HK-2 (cell line): ENCODE measurements at regions not wholly inside any gene's neighbourhood (a gene's known extent, or its start where the extent isn't known, plus 50 kb on each side); places are given as distances from the start of the nearest gene placed in this dataset.
"Not testable (repeated sequence)": the region's sequence is repeated elsewhere in the genome, so short reads cannot be mapped to it uniquely, and the experiment has no call there.

Experiments used
- DNase-seq: peaks from one replicate; pipeline ENCODE4 v3.0.0-alpha.2; 2018; ENCODE audit not compliant: unreplicated experiment

DNA sequence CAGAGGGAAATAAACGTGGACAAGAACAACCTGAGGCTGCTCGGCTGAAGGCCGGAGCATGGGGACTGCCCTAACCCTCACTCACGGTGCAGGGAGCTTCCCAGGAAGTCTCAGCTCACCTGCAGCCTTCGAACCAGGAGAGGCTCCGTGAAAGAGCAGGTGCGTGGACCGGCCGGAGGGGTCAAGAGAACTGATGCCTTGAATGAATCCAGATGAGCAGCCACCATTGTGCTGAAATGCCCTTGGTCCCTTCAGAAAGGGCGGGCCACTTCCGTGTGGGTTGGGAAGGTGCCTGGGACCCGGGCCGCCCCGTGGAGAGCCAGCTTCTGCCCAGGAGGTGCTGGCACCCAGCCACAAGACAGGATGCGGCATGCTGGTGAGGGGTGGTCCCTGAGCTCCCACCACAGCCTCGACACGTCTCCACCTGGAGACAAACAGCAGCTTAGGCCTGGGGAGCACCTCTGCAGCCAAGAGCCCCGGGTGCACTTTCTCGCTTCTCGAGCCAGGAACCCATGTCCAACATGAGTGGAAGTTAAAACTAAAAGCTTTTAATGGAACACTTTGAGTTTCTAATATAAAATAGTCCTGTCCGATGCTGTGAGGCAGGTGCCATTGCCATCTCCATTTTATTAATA is 83.5 kb downstream of the TTLL2 start:
- no peak for DNase-seq

DNA sequence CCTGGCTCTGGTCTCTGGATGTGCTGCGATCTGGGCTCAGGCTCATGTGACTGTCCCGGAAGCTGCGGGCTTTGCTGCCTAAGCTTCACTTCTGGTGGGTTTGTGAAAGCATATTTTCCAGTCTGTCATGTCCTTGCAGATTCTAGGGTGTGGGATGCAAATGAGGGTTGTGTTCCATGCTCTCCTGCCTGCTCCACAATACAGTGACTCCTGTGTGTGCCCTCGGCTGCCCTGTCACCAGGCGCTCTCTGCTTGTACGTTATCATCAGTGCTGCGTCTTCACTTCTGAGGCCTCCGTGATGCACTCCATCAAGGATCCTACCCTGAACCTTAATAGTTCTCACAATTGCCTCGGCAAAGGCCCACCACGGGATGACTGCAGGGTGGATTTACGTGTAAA is 84.2 kb downstream of the TTLL2 start:
- DNase-seq: no peak

DNA sequence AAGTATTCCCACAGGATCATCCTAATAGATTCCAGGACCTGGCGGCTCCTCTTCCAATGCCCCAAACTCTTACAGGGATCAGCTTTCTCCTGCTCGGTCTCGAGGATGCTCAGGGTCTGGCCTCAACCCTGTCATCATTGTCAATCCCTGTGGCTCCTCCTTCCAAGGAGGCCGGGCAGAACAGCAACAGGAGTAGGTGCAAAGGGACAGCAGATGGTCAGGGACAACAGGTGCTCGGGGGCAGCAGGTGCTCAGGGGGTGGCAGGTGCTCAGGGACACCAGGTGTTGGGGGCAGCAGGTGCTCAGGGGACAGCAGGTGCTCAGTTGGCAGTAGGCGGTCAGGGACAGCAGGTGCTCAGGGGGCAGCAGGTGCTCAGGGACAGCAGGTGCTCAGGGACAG is 84.8 kb downstream of the TTLL2 start:
- no peak for DNase-seq

DNA sequence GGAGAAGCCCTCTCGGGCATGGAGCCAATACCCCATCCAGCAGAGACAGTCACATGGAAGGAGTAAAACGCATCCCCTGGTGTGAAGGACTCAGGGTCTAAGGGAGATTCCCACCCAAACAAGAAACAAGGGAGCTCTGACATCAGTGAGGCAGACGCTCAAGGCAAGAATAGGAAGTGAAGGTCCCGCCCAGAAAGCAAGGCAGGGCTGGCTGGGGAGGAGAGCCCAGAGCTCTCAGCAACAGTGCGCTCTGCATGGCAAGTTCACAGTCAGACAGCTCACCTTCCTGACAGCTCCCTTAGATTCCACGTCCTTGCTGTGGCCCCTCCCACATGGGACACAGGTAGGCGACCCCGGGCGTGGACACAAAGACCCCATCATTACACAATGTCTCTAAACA is 85.6 kb downstream of the TTLL2 start:
- no peak for DNase-seq

DNA sequence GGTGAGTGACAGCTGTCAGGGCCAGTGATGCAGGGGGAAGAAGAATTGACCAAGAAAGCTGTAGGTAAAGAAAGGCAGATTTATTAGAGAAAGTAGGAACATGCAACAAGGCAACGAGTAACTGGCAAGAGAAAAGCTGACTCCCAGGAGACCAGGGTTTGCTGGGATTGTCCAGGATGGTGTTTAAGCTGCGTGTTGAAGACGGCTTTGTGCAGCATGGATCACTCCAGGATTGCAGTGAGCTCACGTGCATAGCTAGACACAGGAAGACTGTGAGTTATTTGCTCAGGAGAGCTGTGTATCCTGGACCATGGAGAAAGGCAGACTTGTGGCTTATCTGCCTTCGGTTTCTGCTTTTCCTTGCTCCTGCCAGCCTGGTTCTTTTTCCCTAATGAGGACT is 87.6 kb downstream of the TTLL2 start:
- DNase-seq: no peak

DNA sequence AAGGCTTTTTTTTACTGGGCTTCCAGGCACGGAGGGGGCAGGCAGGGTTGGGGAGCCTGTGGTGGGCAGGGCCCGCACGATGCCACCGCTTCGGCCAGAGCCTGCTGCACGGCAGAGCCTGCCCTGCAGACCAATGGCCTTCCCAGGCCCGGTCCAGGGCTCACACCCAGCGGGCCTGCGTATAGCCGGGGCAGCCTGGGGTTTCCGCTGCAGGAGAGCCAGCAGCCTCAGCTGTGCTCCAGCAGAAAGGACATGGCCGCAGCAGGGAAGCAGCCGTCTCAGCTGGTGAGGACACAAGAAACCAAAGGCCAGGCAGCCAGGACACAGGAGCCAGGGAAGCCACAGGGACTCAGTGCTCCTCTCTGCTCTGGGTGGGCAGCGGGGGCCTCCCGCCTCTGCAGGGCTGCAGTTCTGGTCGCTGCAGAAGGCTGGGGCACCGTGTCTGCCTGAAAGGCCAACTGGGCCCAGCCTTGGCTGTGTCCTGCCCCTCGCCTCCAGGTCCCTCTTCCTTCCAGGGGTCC is 90.6 kb downstream of the TTLL2 start:
- DNase-seq: no peak

DNA sequence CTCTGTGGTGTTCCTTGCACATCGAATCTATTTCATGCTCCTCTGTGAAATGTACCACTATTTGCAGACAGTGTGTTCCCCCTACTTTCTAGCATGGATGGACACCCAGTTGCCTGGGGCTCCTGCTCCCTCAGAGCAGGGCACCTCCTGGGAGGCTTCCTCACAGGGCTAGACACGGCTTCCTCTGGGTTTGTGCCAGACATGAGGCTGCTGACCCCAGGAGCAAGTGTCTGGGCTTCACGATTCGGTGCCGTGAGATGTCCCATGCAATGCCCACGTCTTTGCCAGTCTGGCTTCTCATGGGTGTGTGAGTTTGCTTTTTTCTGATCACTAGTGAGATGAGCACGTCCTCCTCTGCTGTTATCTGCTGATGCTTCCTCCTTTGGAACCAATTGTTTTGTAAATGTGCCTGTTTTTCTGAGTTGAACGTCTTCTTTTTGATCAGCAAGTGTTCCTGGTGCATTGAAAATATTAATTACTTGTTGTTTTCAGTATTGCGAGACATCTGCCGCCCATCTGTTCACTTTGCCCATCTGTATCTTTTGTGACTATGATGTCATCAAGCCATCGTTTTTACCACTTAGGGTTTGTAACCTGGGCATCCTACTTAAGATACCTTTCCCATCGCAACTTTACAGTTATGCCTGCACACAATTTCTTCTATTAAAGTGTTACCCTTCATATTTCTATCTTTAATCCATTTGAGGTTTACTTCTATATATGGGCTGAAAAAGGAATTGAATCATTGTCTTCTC is 92.0 kb downstream of the TTLL2 start:
- DNase-seq: no peak

DNA sequence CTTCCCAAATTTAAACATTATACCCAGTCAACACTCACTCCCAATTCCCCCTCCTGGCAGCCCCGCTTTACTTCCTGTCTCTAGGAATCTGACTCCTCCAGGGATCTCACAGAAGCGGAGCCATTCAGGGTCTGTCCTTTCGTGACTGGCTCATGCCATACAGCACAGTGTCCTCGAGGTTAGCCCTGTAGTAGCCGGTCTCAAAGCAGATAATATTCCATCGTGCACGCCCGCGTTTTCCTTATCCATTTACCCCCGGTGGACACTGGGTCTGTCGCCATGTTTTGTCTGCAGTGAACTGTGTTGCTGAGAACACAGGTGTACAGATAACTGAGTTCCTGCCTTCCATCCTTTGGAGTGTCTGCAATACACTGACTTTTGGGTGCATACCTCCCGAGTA is 95.3 kb downstream of the TTLL2 start:
- no peak for DNase-seq

DNA sequence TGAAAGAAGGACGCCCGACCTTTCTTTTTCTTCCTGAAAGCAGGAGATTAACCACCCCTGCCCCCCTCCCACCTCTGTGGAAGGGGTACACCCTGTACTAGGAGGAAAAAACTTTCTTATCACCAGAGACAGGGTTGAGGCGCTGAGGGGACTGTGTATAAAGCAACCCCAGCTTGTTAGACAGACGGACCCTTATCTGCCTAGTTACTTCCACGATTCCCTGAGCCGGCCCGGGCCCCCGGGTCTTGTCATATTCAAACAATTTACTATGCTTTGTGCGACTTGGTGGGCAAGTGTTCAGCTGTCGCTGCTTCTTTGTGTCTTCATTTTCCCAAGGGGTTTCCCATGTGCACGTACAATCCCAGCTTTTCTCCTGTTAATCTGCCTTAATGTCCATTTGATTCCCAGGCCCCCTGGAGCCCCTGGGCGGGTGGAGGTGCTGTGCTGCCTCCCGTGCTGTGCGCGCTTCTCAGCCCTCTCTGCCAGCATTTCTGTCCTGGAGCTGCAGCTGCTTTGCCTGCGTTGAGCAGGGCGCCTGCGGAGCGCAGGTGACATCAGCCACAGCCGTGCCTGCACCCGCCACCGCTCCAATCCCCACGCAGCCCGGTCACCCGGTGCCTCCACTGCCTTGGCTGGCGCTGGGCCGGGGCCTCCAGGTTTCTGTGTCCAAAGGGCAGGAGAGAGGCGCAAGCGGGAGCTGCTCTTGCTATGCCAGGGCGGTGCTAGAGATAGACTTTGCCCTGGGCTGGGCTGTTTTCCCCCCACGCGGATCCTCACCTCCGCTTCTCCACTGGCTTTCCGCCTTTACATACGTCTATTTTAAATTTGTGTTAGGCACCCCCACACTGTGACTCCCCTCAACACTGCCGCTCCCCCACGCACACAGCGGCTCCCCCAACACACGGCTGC is 96.2 kb downstream of the TTLL2 start:
- DNase-seq: no peak

DNA sequence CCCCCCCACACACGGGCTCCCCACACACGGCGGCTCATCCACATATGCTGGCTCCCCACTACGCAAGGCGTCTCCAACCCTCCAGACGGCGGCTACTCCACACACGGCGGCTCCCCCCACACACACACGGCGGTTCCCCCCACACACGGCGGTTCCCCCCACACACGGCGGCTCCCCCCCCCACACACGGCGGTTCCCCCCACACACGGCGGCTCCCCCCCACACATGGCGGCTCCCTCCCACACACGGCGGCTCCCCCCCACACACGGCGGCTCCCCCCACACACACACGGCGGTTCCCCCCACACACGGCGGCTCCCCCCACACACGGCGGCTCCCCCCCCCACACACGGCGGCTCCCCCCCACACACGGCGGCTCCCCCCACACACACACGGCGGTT is 97.1 kb downstream of the TTLL2 start:
- not testable (repeated sequence) for DNase-seq

DNA sequence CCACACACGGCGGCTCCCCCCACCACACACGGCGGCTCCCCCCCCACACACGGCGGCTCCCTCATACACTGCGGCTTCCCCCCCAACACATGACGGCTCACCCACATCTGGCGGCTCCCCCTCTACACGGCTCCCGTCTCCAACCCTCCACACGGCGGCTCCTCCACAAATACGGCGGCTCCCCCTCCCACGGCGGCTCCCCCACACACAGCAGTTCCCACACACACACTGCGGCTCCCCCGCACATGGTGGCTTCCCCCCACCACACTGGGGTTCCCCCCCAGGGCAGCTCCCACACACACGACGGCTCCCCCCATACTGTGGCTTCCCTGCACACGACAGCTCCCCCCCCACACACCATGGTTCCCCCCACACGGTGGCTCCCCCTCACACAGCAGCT is 98.0 kb downstream of the TTLL2 start:
- DNase-seq: no peak

DNA sequence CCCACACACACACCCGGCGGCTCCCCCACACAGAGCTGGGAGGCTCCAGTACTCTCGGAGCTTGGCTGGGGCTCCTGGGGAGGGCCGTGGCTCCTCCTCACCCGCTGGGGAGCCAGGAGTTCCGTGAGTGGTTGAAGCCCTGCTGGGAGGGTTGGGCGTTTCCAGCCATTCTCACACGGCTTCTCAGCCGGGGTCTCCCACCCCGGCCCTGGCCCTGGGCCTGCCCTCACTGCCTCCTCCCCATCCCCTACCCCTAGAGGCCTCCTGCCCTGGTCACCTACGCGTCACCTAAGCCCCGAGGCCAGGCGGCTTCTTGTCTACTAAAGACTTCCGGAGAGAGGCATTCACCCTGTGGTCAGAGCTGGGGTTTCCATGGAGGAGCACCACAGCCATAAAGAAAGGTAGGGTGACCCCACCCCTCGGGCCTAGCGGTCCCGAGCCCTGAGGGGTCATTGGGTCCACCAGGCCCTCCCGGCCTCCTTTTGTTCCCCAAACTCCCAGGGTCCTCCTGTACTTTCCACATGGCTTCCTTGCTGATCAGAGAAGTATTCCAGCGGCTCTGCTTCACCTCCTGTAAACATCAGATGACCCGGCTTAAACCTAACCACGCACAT is 99.3 kb downstream of the TTLL2 start:
- no peak for DNase-seq

DNA sequence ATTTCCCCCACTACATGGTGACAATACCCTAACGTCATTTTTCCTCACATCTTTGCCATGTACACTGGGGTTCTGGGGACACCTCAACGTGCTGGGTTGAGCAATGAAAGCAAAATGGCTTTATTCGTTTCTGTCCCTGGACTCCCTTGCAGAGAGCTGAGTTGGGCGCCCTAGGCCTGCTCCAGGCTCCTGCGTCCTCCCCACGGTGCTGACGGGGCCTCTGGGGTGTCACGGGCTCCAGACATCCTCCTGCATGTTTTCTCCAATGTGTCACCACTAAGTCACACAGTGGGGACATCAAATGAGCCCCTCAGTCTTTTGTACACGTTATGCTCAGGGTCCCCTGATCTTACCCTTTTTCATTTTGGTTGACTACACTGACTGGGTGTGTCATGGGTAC is 99.8 kb downstream of the TTLL2 start:
- no peak for DNase-seq

DNA sequence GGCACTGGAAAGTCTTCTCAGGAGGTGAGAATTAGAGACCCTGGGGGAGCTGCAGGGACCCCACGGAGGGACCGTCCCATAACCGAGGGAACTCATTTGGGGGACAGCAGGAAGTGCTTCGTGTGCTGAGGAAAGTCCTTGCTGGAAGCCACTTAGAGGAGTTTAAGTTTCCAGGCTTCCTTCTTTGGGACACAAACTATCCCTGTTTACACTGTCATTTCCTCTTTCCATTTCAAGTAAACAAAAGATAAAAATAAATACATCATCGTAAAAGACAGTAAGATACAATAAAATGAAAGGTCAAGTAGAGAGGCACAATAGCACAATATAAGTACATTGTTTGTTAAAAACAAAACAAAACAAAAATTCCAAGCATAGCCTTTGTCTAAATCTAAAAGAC is 101.2 kb downstream of the TTLL2 start:
- no peak for DNase-seq

DNA sequence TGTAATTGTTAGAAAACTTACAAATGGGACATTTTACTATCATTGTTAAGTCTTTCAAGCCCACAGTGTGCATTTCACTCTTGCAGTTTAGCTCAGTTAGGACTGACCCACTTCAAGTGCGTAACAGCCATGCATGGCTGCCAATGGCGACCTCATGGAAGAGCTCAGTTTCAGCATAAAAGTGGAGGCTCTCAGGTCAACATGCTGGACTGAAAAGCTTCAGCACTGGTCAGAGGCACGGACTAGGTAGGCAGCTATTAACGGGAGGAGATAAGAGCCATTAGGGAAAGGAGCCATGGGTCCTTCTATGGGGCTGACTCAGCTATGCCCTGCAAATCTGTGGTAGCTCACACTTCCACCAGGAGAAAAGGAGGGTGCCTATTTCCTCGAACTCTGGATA is 101.8 kb downstream of the TTLL2 start:
- no peak for DNase-seq

DNA sequence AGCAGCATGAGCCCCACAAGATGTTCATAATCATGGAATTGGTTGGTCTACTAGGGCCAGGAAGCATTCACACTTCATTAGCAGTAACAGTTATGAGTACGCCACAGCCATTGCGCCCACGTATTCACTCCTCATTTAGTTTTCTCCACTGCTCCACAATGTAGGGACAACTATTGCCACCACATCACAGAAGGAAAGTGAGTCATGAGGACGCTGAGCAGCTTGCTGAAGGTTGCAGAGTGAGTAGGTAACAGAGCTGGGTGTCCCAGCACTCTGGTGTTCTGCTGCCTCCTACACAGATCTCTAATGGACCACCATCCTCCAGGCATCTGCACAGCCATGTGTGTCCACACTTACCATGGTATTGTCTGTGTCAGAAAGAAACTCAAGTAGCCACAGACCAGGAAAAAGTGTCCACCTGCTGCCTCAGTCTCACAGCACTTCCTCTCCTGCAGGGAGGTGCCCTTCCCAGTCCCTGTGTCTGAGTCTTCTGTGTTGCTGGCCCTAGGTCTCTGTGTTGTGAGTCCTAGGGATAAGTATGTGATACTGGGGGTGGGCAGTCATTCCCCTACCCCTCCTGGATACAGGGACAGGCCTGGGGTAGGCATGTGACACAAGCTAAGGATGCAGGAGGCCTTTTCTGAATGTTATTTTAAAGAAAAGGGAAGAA is 103.9 kb downstream of the TTLL2 start:
- no peak for DNase-seq

DNA sequence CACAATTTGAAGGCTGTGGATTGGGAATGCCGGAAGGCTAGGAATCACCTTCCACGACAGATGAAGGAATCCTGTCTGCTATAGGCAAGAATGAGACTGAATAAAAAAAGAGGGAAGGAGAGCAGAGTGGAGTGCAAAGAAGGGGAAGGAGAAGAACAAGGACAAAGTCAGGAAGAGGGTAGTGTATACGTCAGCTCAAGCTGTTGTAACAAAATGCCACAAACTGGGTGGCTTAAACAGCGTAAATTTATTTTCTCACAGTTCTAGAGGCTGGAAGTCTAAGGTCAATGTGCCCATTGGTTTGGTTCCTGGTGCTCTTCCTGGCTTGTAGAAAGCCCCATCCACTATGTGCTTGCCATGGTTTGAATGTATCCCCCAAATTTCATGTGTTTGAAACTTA is 104.5 kb downstream of the TTLL2 start:
- DNase-seq: no peak

DNA sequence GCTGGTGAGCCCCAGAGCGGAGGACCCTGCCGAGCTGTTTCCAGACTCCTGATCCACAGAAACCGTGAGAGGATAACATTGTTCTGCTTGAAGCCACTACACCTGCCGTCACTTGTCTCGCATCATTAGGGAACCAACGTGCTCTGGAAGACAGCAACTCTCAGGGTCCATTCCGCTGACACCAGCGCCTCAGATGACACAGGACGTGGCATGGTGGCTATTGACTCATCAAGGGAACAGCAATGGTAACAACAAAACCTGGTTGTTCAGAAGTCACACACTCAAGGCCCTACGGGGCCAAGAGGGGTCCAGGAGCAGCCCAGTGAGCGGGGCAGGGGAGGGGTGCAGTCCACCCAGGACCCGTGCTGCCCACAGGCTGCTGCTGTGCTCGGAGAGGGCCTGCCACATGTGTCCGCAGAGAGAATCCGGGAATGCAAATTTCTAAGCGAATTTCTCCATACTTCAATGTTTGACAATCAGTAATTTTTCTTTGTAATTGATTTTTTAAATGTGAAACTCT is 110.4 kb downstream of the TTLL2 start:
- DNase-seq: no peak

DNA sequence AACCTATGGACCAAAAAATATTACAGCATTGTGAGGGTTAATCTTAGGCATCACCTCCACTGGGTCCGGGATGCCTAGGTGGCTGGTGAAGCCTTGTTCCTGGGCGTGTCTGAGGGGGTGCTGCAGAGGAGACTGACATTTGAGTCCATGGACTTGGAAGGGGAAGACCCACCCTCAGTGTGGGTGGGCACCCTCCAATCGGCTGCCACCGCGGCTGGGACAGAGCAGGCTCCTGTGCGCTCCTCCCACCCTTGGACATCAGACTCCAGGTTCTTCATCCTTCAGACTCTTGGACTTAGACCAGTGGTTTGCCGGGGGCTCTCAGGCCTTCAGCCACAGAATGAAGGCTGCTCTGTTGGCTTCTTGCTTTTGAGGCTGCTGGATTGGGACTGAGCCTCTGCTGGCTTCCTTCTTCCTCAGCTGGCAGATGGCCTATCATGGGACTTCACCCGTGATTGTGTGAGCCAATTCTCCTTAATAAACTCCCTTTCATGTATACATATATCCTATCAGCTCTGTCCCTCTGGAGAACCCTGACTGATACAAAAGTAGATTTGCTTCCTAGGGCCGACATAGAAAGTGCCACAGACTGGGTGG is 113.1 kb downstream of the TTLL2 start:
- no peak for DNase-seq

DNA sequence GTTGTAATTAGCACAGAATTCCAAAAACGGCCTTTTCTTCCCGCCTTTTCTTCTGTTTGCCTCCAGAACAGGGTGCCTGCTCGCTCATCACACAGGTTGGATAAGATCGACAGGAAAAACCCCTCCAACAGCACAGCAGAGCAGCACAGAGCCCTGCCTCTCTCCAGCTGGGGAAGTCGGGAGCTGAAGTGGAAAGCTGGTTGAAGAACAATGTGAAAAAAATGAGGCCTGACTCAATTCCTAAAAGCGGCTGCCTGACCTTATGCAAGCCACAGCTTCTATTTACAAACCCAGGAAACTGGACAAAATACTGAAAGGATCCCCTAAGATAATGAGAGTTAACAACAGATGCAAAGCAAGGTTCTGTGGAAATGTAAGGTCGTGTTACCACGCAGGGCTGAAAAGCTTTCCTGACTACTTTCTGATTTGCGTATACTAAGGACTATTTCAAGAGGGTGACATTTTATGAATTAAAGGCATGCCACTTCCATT is 116.9 kb downstream of the TTLL2 start:
- no peak for DNase-seq

DNA sequence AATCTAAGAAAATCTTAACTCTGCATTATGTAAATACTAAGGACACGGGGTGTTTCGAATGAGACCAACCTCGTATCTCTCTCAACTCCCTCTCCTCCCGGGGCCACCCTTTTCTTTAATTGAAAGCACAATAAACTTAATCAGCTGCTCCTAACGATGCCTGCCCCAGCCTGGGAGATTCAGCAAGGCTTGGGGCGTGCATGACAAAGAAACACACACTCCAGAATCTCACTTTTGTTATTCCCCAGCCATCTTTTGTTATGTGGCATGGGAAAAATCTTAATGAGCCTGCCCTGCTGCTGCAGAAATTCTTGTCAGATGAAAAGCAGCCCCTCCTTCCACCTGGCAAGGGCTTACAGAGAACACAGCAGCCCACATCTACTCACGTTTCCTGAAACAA is 117.4 kb downstream of the TTLL2 start:
- DNase-seq: no peak
